ENCODE measurements at regions not wholly inside any gene's neighbourhood (a gene's known extent, or its start where the extent isn't known, plus 50 kb on each side); places are given as distances from the start of the nearest gene placed in this dataset.
"Not testable (repeated sequence)": the region's sequence is repeated elsewhere in the genome, so short reads cannot be mapped to it uniquely, and the experiment has no call there.

- Histone ChIP-seq H3K4me3 (IDR thresholded peaks at IDR 0.05; ENCODE audit: insufficient read depth, low read depth, low read length) (no peak overlapping the region), H3K27me3 (ENCODE audit: insufficient read depth, low read depth) (no peaks in the 10 kb centered on the region), H3K79me2 (ENCODE audit: insufficient read depth, low read depth) (no peaks in the 10 kb centered on the region), H3K4me2 (no peak overlapping the region), H3K9ac (no peak overlapping the region), H3K4me1 (ENCODE audit: low read depth, poor library complexity, severe bottlenecking) (no peaks in the 10 kb centered on the region), H3K36me3 (ENCODE audit: insufficient read depth) (no peaks in the 10 kb centered on the region), H3K27ac (no peak overlapping the region), H4K20me1 (ENCODE audit: insufficient read depth) (no peaks in the 10 kb centered on the region), H2AFZ (ENCODE audit: low read depth) (no peak overlapping the region)
- TF ChIP-seq CTCF (conservative IDR thresholded peaks at IDR 0.05; ENCODE audit: low read depth, low read length) = no peak
These were observed 239.8 kb downstream of the ETV1 start for GRCh38 chr7:13749636-13750035.

GRCh38 chr7:13751766-13752165 lies 237.7 kb downstream of the ETV1 start:
- Histone ChIP-seq H3K9ac (no peak overlapping the region), H4K20me1 (ENCODE audit: insufficient read depth) (no peaks in the 10 kb centered on the region), H3K36me3 (ENCODE audit: insufficient read depth) (no peaks in the 10 kb centered on the region), H3K27me3 (ENCODE audit: insufficient read depth, low read depth) (no peaks in the 10 kb centered on the region), H3K4me2 (no peak overlapping the region), H3K4me3 (IDR thresholded peaks at IDR 0.05; ENCODE audit: insufficient read depth, low read depth, low read length) (no peak overlapping the region), H3K79me2 (ENCODE audit: insufficient read depth, low read depth) (no peaks in the 10 kb centered on the region), H2AFZ (ENCODE audit: low read depth) (no peak overlapping the region), H3K27ac (no peak overlapping the region), H3K4me1 (ENCODE audit: low read depth, poor library complexity, severe bottlenecking) (no peaks in the 10 kb centered on the region)
- no peak for TF ChIP-seq CTCF (conservative IDR thresholded peaks at IDR 0.05; ENCODE audit: low read depth, low read length)

- no peak for TF ChIP-seq CTCF (conservative IDR thresholded peaks at IDR 0.05; ENCODE audit: low read depth, low read length)
- Histone ChIP-seq H3K27me3 (ENCODE audit: insufficient read depth, low read depth) (no peaks in the 10 kb centered on the region), H4K20me1 (ENCODE audit: insufficient read depth) (no peaks in the 10 kb centered on the region), H3K4me2 (no peak overlapping the region), H3K36me3 (ENCODE audit: insufficient read depth) (no peaks in the 10 kb centered on the region), H3K9ac (no peak overlapping the region), H3K4me1 (ENCODE audit: low read depth, poor library complexity, severe bottlenecking) (no peaks in the 10 kb centered on the region), H3K27ac (no peak overlapping the region), H2AFZ (ENCODE audit: low read depth) (no peak overlapping the region), H3K79me2 (ENCODE audit: insufficient read depth, low read depth) (no peaks in the 10 kb centered on the region), H3K4me3 (IDR thresholded peaks at IDR 0.05; ENCODE audit: insufficient read depth, low read depth, low read length) (no peak overlapping the region)
These were observed 231.6 kb downstream of the ETV1 start for GRCh38 chr7:13757841-13758240.

- not testable (repeated sequence) for H3K4me2 ChIP-seq; H3K79me2 ChIP-seq (ENCODE audit: insufficient read depth, low read depth); H2AFZ ChIP-seq (ENCODE audit: low read depth); H3K4me1 ChIP-seq (ENCODE audit: low read depth, poor library complexity, severe bottlenecking); H3K4me3 ChIP-seq (IDR thresholded peaks at IDR 0.05; ENCODE audit: insufficient read depth, low read depth, low read length); H3K27me3 ChIP-seq (ENCODE audit: insufficient read depth, low read depth); H3K36me3 ChIP-seq (ENCODE audit: insufficient read depth); H3K9ac ChIP-seq; H4K20me1 ChIP-seq (ENCODE audit: insufficient read depth); H3K27ac ChIP-seq
These were observed 223.6 kb downstream of the ETV1 start for GRCh38 chr7:13765853-13766252.

DNA sequence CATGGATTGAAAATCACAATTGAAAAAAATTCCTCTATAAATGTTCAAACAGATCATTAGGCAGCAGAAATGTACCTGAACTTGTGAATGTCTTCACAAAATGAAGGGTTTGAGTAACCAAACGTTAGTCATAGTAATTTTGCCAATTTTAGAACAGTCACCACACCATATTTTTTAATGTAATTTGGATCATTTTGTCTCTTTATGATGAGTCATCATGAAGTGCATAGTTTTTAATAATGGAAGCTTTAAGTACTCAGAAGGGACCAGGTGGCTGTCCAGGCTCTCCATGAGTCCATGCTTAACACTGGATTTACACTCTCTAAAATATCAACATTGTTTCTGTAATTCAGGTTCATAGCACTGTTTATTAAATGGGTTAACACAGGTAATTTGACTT lies 219.2 kb downstream of the ETV1 start:
- Histone ChIP-seq H3K4me3 (IDR thresholded peaks at IDR 0.05; ENCODE audit: insufficient read depth, low read depth, low read length) (no peak overlapping the region), H3K4me1 (ENCODE audit: low read depth, poor library complexity, severe bottlenecking) (no peaks in the 10 kb centered on the region), H3K27ac (no peak overlapping the region), H2AFZ (ENCODE audit: low read depth) (no peak overlapping the region), H4K20me1 (ENCODE audit: insufficient read depth) (no peaks in the 10 kb centered on the region), H3K9ac (no peak overlapping the region), H3K79me2 (ENCODE audit: insufficient read depth, low read depth) (no peaks in the 10 kb centered on the region), H3K36me3 (ENCODE audit: insufficient read depth) (no peaks in the 10 kb centered on the region), H3K4me2 (no peak overlapping the region), H3K27me3 (ENCODE audit: insufficient read depth, low read depth) (no peaks in the 10 kb centered on the region)
- no peak for TF ChIP-seq CTCF (conservative IDR thresholded peaks at IDR 0.05; ENCODE audit: low read depth, low read length)

All from KMS-11 (cell line).